NCI-H1436 treated with DMSO at 0.1 percent for 48 hours (cell line): ENCODE measurements at regions not wholly inside any gene's neighbourhood (a gene's known extent, or its start where the extent isn't known, plus 50 kb on each side); places are given as distances from the start of the nearest gene placed in this dataset.
"Not testable (repeated sequence)": the region's sequence is repeated elsewhere in the genome, so short reads cannot be mapped to it uniquely, and the experiment has no call there.

Source experiments
- DNase-seq: peaks from one replicate; lab custom pipeline; 2025; lab: John Stamatoyannopoulos, UW

- DNase-seq = no peak
These were observed 114.0 kb downstream of the SLC38A4 start for GRCh38 chr12:46711756-46712155.

- DNase-seq = no peak
These were observed 115.6 kb downstream of the SLC38A4 start for GRCh38 chr12:46710125-46710743.

- no peak for DNase-seq
These were observed 123.0 kb downstream of the SLC38A4 start for GRCh38 chr12:46702581-46703344.

- DNase-seq = no peak
These were observed 124.4 kb downstream of the SLC38A4 start for GRCh38 chr12:46701356-46701755.

- no peak for DNase-seq
These were observed 125.8 kb downstream of the SLC38A4 start for GRCh38 chr12:46699986-46700385.

DNA sequence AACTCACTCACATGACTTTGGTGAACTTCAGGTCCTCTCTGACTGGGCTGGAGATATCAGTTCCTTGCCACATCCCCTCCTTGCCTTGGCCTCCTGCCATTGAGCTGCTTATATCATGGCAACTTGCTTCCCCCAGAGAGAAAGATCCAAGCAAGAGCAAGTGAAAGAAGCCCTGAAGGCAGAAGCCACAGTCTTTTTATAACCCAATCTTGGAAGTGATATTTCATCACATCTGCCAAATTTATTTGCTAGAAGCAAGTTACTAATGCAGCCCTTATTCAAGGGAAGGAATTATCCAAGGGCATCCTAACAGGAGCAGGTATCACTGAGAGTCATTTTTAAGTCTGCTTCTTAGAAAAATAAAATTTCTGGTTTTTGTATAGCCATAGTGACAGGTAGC lies 127.8 kb downstream of the SLC38A4 start:
- DNase-seq = no peak

- no peak for DNase-seq
These were observed 132.3 kb downstream of the SLC38A4 start for GRCh38 chr12:46693518-46693917.

GRCh38 chr12:46693034-46693433 lies 132.8 kb downstream of the SLC38A4 start:
- DNase-seq = no peak

GRCh38 chr12:46692606-46693005 lies 133.2 kb downstream of the SLC38A4 start:
- no peak for DNase-seq

- DNase-seq = no peak
These were observed 139.4 kb downstream of the SLC38A4 start for GRCh38 chr12:46686267-46686942.

- not testable (repeated sequence) for DNase-seq
These were observed 141.6 kb downstream of the SLC38A4 start for GRCh38 chr12:46684243-46684642.

- no peak for DNase-seq
These were observed 143.6 kb downstream of the SLC38A4 start for GRCh38 chr12:46682148-46682547.

DNA sequence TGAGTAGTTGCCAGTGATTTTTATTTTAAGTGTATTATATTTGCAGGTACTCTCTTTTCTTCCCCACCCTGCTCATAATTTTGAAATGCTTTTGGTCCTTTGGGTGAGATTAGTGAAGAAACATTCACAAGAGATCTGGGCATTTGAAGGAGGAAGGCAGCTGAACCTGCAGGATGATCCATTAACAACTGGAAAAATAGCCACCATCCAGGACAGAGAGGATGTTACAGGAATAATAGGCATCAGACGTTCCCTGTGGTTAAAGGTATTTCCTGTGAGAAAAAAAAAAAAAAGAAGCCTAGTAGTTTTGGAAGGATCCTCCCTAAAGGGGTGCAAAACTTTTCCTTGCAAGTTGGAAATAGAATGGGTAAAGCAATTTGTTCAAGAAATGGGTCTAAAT lies 145.3 kb downstream of the SLC38A4 start:
- DNase-seq = no peak

DNA sequence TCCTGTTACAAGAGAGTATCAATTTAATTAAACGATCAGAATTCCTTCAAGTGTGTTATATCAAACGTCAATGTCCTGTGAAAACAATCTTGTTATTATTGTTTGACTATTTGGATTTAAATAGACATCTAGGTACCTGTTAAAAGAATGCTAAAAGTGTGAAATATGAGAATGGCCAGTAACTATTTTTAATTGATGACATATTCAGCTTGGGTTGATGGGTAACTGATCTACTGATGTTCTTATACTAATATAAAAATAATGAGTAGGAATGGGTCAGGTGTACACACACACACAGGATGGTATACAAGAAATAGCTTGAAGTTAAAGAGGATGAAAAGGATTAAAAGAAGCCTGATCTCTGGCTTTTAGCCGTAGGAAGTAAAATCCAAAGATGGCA lies 146.0 kb downstream of the SLC38A4 start:
- no peak for DNase-seq

GRCh38 chr12:46678426-46678825 lies 147.4 kb downstream of the SLC38A4 start:
- no peak for DNase-seq

DNA sequence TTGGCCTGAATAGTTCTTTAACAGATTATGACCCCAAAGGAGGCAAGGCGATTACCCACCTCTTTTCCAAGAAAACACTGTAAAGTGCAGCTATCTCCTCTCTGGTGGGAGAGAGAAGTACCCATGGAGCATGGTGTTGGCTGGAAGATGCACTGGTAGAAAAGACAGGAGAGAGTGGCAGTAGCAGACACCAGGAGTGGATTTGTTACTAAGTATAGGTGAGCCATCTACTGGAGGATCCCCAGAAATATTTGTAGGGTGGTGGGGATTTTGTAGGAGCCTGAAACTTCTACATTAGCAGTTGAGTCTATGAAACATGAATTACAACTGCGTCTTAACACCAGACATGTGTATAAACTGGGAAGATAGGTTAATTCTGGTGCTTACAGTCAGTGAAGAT lies 148.0 kb downstream of the SLC38A4 start:
- no peak for DNase-seq

DNA sequence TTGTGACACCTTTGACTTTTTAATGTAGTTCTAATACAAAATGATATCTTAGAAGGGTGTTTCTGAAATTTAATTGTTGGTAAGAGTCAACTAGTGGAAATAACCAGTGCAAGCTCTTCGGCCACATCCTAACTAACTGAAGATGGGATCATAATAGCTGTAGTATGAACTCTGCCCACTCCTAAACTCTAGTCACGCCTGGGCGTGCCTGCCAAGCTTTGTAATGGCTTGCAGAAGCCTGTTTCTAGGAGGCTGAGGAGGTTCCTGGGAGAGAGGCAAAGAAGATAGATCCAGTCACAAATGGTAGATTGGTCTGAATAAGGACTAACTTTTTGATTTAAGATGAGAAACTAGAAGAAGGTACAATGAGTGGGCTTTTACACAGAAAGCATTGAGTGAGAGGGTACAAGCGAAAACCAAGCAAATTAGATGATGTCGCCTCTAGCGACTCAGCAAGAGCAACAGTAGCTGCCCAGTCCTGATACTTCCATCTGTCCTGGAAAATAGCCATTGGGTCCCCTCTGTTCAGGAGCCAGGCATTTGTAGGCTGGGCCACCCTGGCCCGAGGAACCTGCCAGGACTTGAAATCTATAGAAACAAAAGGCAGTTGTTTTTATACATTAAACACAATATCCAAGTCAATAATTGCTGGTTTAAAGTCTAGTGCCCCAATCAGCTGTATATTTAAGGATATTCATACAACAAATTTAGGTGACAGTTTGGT lies 148.8 kb downstream of the SLC38A4 start:
- DNase-seq = no peak

- no peak for DNase-seq
These were observed 149.4 kb downstream of the SLC38A4 start for GRCh38 chr12:46676396-46676795.

DNA sequence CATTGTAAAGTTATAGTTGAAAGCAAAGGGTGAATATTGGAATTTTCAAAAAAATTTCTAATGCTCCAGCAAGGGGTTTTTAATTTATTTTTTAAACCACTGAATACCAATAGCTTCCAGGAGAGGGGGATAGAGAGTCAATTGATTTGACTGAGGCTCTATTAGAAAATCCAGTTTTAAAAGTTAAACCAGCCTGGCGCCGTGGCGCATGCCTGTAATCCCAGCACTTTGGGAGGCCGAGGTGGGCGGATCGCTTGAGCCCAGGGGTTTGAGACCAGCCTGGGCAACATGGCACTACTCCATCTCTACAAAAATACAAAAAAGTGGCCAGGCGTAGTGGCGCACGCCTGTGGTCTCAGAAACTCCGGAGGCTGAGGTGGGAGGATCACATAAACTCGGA lies 150.1 kb downstream of the SLC38A4 start:
- no peak for DNase-seq

DNA sequence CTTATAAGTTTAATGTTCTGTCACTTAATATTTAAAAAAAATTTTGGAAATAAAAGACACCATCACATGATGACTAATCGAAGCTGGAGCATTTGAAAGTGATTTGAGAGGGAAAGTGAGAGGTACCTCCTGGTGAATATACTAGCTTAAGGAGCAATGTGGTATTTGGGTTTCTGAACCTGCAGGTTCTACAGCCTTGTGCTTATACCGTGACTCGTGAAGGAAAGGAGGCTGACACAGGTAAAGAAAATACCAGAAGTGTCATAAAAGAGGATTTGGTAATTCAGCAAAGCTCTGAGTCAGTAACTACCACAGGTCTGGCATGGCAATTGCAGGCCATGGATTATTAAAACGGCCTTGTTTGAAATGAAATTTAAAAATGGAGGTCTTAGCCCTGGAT lies 151.0 kb downstream of the SLC38A4 start:
- no peak for DNase-seq

DNA sequence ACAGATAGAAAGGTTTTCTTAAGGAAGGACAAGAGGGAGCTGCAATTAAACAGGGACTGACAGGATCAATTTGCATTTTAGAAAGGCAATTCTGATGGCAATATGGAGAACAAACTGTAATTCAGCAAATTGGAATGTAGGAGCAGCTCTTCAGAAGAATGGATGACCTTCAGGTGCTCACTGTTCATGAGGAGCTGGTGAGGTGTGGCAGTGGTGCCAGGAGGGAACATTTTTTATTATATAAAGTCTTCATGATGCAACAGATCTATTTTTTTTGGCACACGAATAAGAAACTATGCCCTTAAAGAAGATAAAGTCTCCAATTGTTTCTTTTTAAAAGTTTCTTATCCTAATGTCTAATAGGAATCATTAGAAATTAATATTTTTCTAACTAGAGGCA lies 151.7 kb downstream of the SLC38A4 start:
- no peak for DNase-seq

GRCh38 chr12:46671102-46671501 lies 154.7 kb downstream of the SLC38A4 start:
- no peak for DNase-seq

DNA sequence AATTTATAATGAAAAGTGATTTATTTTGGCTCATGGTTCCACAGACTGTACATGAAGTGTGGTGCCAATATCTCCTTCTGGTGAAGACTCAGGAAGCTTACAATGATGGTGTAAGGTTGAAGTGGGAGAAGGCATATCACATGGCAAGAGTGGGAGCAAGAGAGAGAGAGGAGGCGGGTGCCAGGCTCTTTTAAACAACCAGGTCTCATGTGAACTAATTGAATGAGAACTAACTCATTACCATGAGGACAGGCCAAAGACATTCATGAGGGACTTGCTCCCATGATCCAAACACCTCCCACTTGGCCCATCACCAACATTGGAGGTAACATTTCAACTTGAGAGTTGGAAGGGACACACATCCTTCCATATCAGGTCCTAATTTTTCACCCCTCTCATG lies 155.2 kb downstream of the SLC38A4 start:
- DNase-seq = no peak
